HG02610 (cell line): ENCODE measurements at regions not wholly inside any gene's neighbourhood (a gene's known extent, or its start where the extent isn't known, plus 50 kb on each side); places are given as distances from the start of the nearest gene placed in this dataset.
"Not testable (repeated sequence)": the region's sequence is repeated elsewhere in the genome, so short reads cannot be mapped to it uniquely, and the experiment has no call there.

Experiments
- ATAC-seq: cut with Tn5 transposase; IDR thresholded peaks from one replicate; pipeline ENCODE4 v1.9.1; 2021; ENCODE audit warnings: mild to moderate bottlenecking, moderate library complexity; ENCODE audit not compliant: unreplicated experiment

- ATAC-seq = no peak
Measured at GRCh38 chr3:177382944-177383343, 185.7 kb upstream of the TBL1XR1 start.

GRCh38 chr3:177385186-177385585 is 187.9 kb upstream of the TBL1XR1 start:
- ATAC-seq = no peak

GRCh38 chr3:177385831-177386301 is 188.6 kb upstream of the TBL1XR1 start:
- ATAC-seq = no peak

- no peak for ATAC-seq
Measured at GRCh38 chr3:177388209-177388608, 190.9 kb upstream of the TBL1XR1 start.

- ATAC-seq = not testable (repeated sequence)
Measured at GRCh38 chr3:177394231-177395024, 197.1 kb upstream of the TBL1XR1 start.

GRCh38 chr3:177396733-177397132 is 199.5 kb upstream of the TBL1XR1 start:
- no peak for ATAC-seq

- ATAC-seq = no peak
Measured at GRCh38 chr3:177401375-177401774, 204.1 kb upstream of the TBL1XR1 start.

GRCh38 chr3:177402533-177402932 is 205.3 kb upstream of the TBL1XR1 start:
- ATAC-seq = no peak

GRCh38 chr3:177405191-177405672 is 207.9 kb upstream of the TBL1XR1 start:
- ATAC-seq = no peak

- no peak for ATAC-seq
Measured at GRCh38 chr3:177410730-177411129, 213.4 kb upstream of the TBL1XR1 start.

GRCh38 chr3:177411201-177411600 is 213.9 kb upstream of the TBL1XR1 start:
- ATAC-seq = no peak

GRCh38 chr3:177412677-177413170 is 215.4 kb upstream of the TBL1XR1 start:
- ATAC-seq = not testable (repeated sequence)

GRCh38 chr3:177414093-177414492 is 216.8 kb upstream of the TBL1XR1 start:
- no peak for ATAC-seq

- ATAC-seq = no peak
Measured at GRCh38 chr3:177418787-177419186, 221.5 kb upstream of the TBL1XR1 start.

- peak; percentile 73 for ATAC-seq
Measured at GRCh38 chr3:177419904-177420601, 222.8 kb upstream of the TBL1XR1 start.

GRCh38 chr3:177420651-177421480 is 223.6 kb upstream of the TBL1XR1 start:
- no peak for ATAC-seq

- no peak for ATAC-seq
Measured at GRCh38 chr3:177421481-177421785, 224.2 kb upstream of the TBL1XR1 start.

GRCh38 chr3:177424521-177424920 is 227.2 kb upstream of the TBL1XR1 start:
- ATAC-seq = no peak

GRCh38 chr3:177425042-177425441 is 227.8 kb upstream of the TBL1XR1 start:
- ATAC-seq = no peak

GRCh38 chr3:177426106-177426877 is 229.0 kb upstream of the TBL1XR1 start:
- no peak for ATAC-seq
